NB4 (cell line): ENCODE measurements at regions not wholly inside any gene's neighbourhood (a gene's known extent, or its start where the extent isn't known, plus 50 kb on each side); places are given as distances from the start of the nearest gene placed in this dataset.

Source experiments
- DNase-seq: peaks from one replicate; pipeline ENCODE4 v3.0.0; 2010; ENCODE audit warnings: low read depth
- H3K4me3 ChIP-seq: one replicate; pipeline ENCODE4 v1.5.1; 2011; ENCODE audit warnings: mild to moderate bottlenecking, low read depth, low read length, moderate library complexity
- CTCF ChIP-seq: IDR thresholded peaks from one replicate; pipeline ENCODE4 v1.5.1; 2012; ENCODE audit warnings: low read depth, low read length
- MAX ChIP-seq: IDR thresholded peaks from 2 replicates; pipeline ENCODE4 v1.6.1; 2011; ENCODE audit warnings: low read depth, low read length
- MYC ChIP-seq: IDR thresholded peaks from 2 replicates; pipeline ENCODE4 v1.6.1; 2011; ENCODE audit warnings: low read depth, low read length
- POLR2A ChIP-seq: IDR thresholded peaks from 2 replicates; pipeline ENCODE4 v1.6.1; 2011; ENCODE audit warnings: mild to moderate bottlenecking; ENCODE audit not compliant: insufficient read length; ENCODE audit errors: extremely low read depth

GRCh38 chr1:63214553-63214952 is 107.8 kb upstream of the FOXD3 start:
- TF ChIP-seq CTCF (no peak), POLR2A (no peak), MYC (no peak), MAX (no peak)
- no peak overlapping the region for H3K4me3 ChIP-seq
- DNase-seq = no peak

GRCh38 chr1:63223426-63223825 is 98.9 kb upstream of the FOXD3 start:
- H3K4me3 ChIP-seq = no peak overlapping the region
- TF ChIP-seq MAX (no peak), MYC (no peak), CTCF (no peak), POLR2A (no peak)
- no peak for DNase-seq

- DNase-seq = no peak
- TF ChIP-seq MYC (no peak), CTCF (no peak), POLR2A (no peak), MAX (no peak)
- no peak overlapping the region for H3K4me3 ChIP-seq
These were observed 91.6 kb upstream of the FOXD3 start for GRCh38 chr1:63230722-63231121.

GRCh38 chr1:63238721-63239120 is 83.6 kb upstream of the FOXD3 start:
- no peak for DNase-seq
- TF ChIP-seq MAX = no peak
- TF ChIP-seq MYC = no peak
- H3K4me3 ChIP-seq = no peak overlapping the region

GRCh38 chr1:63245186-63245585 is 77.2 kb upstream of the FOXD3 start:
- TF ChIP-seq CTCF = no peak
- TF ChIP-seq MYC = no peak
- no peak for TF ChIP-seq POLR2A
- TF ChIP-seq MAX = no peak
- no peak overlapping the region for H3K4me3 ChIP-seq

GRCh38 chr1:63248216-63248615 is 74.2 kb upstream of the FOXD3 start:
- TF ChIP-seq CTCF = no peak
- no peak for TF ChIP-seq POLR2A
- TF ChIP-seq MYC = no peak
- TF ChIP-seq MAX = no peak

More at GRCh38 chr1:63245186-63245585, 77.2 kb upstream of the FOXD3 start:
- no peak for DNase-seq

More at GRCh38 chr1:63248216-63248615, 74.2 kb upstream of the FOXD3 start:
- H3K4me3 ChIP-seq = no peak overlapping the region
- no peak for DNase-seq
